A673 (cell line): ENCODE measurements at regions not wholly inside any gene's neighbourhood (a gene's known extent, or its start where the extent isn't known, plus 50 kb on each side); places are given as distances from the start of the nearest gene placed in this dataset.

ENCODE experiments used
- EZH2 ChIP-seq: fragments of 200-600 bp; sonication (generic); IDR thresholded peaks from 2 replicates; pipeline ENCODE4 v1.6.1; 2017; ENCODE audit warnings: borderline replicate concordance, low read depth, mild to moderate bottlenecking, mixed read lengths, antibody characterized with exemption, low read length; ENCODE audit not compliant: poor library complexity, severe bottlenecking
- TF ChIP-seq, protein P1 (sequence below): fragments of 300-800, 200-600 bp; sonication (generic); conservative IDR thresholded peaks from 2 replicates; pipeline ENCODE4 v1.5.1; 2017; ENCODE audit warnings: low read depth, mild to moderate bottlenecking, antibody characterized with exemption, low read length, moderate library complexity, mixed read lengths

DNA sequence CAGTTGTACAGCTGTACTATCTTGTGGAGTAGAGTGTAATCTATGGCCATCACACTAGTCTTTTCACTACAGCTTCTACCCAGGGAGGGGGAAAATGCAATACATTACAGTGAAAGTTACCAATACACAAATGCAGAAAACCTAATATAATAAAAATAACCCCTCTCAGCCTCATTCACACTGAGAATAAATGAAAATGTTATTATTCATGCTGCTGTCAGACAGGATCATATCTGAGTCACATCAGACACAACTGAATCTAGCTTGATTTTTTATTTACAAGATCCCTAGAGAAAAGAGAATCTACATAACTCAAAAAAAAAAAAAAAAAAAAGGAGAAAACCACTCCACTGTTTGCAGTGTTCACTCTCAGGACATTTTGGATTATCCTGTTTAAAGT is 293.9 kb upstream of the ESRRG start:
- TF ChIP-seq, protein P1, sequence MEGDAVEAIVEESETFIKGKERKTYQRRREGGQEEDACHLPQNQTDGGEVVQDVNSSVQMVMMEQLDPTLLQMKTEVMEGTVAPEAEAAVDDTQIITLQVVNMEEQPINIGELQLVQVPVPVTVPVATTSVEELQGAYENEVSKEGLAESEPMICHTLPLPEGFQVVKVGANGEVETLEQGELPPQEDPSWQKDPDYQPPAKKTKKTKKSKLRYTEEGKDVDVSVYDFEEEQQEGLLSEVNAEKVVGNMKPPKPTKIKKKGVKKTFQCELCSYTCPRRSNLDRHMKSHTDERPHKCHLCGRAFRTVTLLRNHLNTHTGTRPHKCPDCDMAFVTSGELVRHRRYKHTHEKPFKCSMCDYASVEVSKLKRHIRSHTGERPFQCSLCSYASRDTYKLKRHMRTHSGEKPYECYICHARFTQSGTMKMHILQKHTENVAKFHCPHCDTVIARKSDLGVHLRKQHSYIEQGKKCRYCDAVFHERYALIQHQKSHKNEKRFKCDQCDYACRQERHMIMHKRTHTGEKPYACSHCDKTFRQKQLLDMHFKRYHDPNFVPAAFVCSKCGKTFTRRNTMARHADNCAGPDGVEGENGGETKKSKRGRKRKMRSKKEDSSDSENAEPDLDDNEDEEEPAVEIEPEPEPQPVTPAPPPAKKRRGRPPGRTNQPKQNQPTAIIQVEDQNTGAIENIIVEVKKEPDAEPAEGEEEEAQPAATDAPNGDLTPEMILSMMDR = no peak
- TF ChIP-seq EZH2 = no peak
